Activated T-cell treated with anti-CD3 and anti-CD28 coated beads, Interleukin-2, amount 50 U/mL, for 24 hours (primary cell): ENCODE measurements at regions not wholly inside any gene's neighbourhood (a gene's known extent, or its start where the extent isn't known, plus 50 kb on each side); places are given as distances from the start of the nearest gene placed in this dataset.
"Not testable (repeated sequence)": the region's sequence is repeated elsewhere in the genome, so short reads cannot be mapped to it uniquely, and the experiment has no call there.

Experiments used
- DNase-seq: peaks from one replicate; pipeline ENCODE4 v3.0.0-alpha.2; 2020
- H3K27ac Mint-ChIP-seq: 2 replicates; pipeline ENCODE4 v1.8.0; 2020; ENCODE audit warnings: mild to moderate bottlenecking, mixed read lengths
- H3K27me3 Mint-ChIP-seq: 2 replicates; pipeline ENCODE4 v1.8.0; 2020; ENCODE audit warnings: mixed read lengths
- H3K36me3 Mint-ChIP-seq: 2 replicates; pipeline ENCODE4 v1.8.0; 2020; ENCODE audit warnings: low read depth, mixed read lengths
- H3K4me1 Mint-ChIP-seq: 2 replicates; pipeline ENCODE4 v1.8.0; 2020; ENCODE audit warnings: low read depth, mixed read lengths
- H3K4me3 Mint-ChIP-seq: 2 replicates; pipeline ENCODE4 v1.8.0; 2020; ENCODE audit warnings: mild to moderate bottlenecking, moderate library complexity, mixed read lengths
- H3K9me3 Mint-ChIP-seq: 2 replicates; pipeline ENCODE4 v1.8.0; 2020; ENCODE audit warnings: mixed read lengths

GRCh38 chr14:22106700-22107697 is 433.4 kb upstream of the OR4E1 start:
- Mint-ChIP-seq H3K4me3 (no peak overlapping the region), H3K4me1 (peaks cover 32% of the 10 kb centered on the region), H3K9me3 (no peaks in the 10 kb centered on the region), H3K36me3 (no peaks in the 10 kb centered on the region), H3K27me3 (no peaks in the 10 kb centered on the region), H3K27ac (peak overlapping the region; percentile 84)
- no peak for DNase-seq

GRCh38 chr14:22105624-22106006 is 432.0 kb upstream of the OR4E1 start:
- H3K27ac Mint-ChIP-seq = peak overlapping the region; percentile 79
- H3K9me3 Mint-ChIP-seq = no peaks in the 10 kb centered on the region
- H3K36me3 Mint-ChIP-seq = no peaks in the 10 kb centered on the region
- no peak for DNase-seq
- no peaks in the 10 kb centered on the region for H3K27me3 Mint-ChIP-seq
- peak overlapping the region; percentile 53 for H3K4me3 Mint-ChIP-seq
- peaks cover 31% of the 10 kb centered on the region for H3K4me1 Mint-ChIP-seq

- Mint-ChIP-seq H3K9me3 (no peaks in the 10 kb centered on the region), H3K27ac (peak overlapping the region; percentile 79), H3K4me1 (peaks cover 32% of the 10 kb centered on the region), H3K36me3 (no peaks in the 10 kb centered on the region), H3K4me3 (peak overlapping the region; percentile 53), H3K27me3 (no peaks in the 10 kb centered on the region)
- no peak for DNase-seq
Measured at GRCh38 chr14:22105006-22105623, 431.5 kb upstream of the OR4E1 start.

GRCh38 chr14:22100764-22101120 is 427.1 kb upstream of the OR4E1 start:
- not testable (repeated sequence) for DNase-seq, H3K9me3 Mint-ChIP-seq, H3K27me3 Mint-ChIP-seq, H3K27ac Mint-ChIP-seq, H3K36me3 Mint-ChIP-seq, H3K4me3 Mint-ChIP-seq
- H3K4me1 Mint-ChIP-seq = peaks cover 58% of the 10 kb centered on the region

- Mint-ChIP-seq H3K36me3 (no peaks in the 10 kb centered on the region), H3K9me3 (no peaks in the 10 kb centered on the region), H3K27me3 (no peaks in the 10 kb centered on the region), H3K4me3 (no peak overlapping the region), H3K27ac (peak overlapping the region; percentile 29), H3K4me1 (peaks cover 56% of the 10 kb centered on the region)
- DNase-seq = peak; percentile 52
Measured at GRCh38 chr14:22099942-22100763, 426.5 kb upstream of the OR4E1 start.

- no peaks in the 10 kb centered on the region for H3K9me3 Mint-ChIP-seq
- H3K27ac Mint-ChIP-seq = peak overlapping the region; percentile 85
- H3K4me1 Mint-ChIP-seq = peaks cover 60% of the 10 kb centered on the region
- no peaks in the 10 kb centered on the region for H3K27me3 Mint-ChIP-seq
- no peak overlapping the region for H3K4me3 Mint-ChIP-seq
- DNase-seq = no peak
- no peaks in the 10 kb centered on the region for H3K36me3 Mint-ChIP-seq
Measured at GRCh38 chr14:22098435-22098834, 424.8 kb upstream of the OR4E1 start.

GRCh38 chr14:22097586-22098292 is 424.1 kb upstream of the OR4E1 start:
- no peaks in the 10 kb centered on the region for H3K27me3 Mint-ChIP-seq
- no peaks in the 10 kb centered on the region for H3K36me3 Mint-ChIP-seq
- peak overlapping the region; percentile 41 for H3K4me3 Mint-ChIP-seq
- no peak for DNase-seq
- H3K4me1 Mint-ChIP-seq = peaks cover 63% of the 10 kb centered on the region
- no peaks in the 10 kb centered on the region for H3K9me3 Mint-ChIP-seq
- H3K27ac Mint-ChIP-seq = peak overlapping the region; percentile 85

- Mint-ChIP-seq H3K9me3 (no peaks in the 10 kb centered on the region), H3K4me3 (peak overlapping the region; percentile 72), H3K27me3 (no peaks in the 10 kb centered on the region), H3K4me1 (peaks cover 63% of the 10 kb centered on the region), H3K27ac (peak overlapping the region; percentile 90), H3K36me3 (no peaks in the 10 kb centered on the region)
- DNase-seq = no peak
Measured at GRCh38 chr14:22097072-22097471, 423.5 kb upstream of the OR4E1 start.

GRCh38 chr14:22096514-22096895 is 422.9 kb upstream of the OR4E1 start:
- Mint-ChIP-seq H3K4me1 (peaks cover 63% of the 10 kb centered on the region), H3K9me3 (no peaks in the 10 kb centered on the region), H3K4me3 (peak overlapping the region; percentile 72), H3K27ac (peak overlapping the region; percentile 90), H3K36me3 (no peaks in the 10 kb centered on the region), H3K27me3 (no peaks in the 10 kb centered on the region)
- DNase-seq = no peak

GRCh38 chr14:22095860-22096513 is 422.4 kb upstream of the OR4E1 start:
- Mint-ChIP-seq H3K4me1 (peaks cover 63% of the 10 kb centered on the region), H3K27me3 (no peaks in the 10 kb centered on the region), H3K9me3 (no peaks in the 10 kb centered on the region), H3K4me3 (peak overlapping the region; percentile 72), H3K27ac (peak overlapping the region; percentile 90), H3K36me3 (no peaks in the 10 kb centered on the region)
- no peak for DNase-seq

- no peak for DNase-seq
- Mint-ChIP-seq H3K9me3 (no peaks in the 10 kb centered on the region), H3K36me3 (no peaks in the 10 kb centered on the region), H3K4me1 (peaks cover 19% of the 10 kb centered on the region), H3K27ac (no peak overlapping the region), H3K4me3 (no peak overlapping the region), H3K27me3 (no peaks in the 10 kb centered on the region)
Measured at GRCh38 chr14:22089940-22090339, 416.3 kb upstream of the OR4E1 start.

- no peak overlapping the region for H3K27ac Mint-ChIP-seq
- peaks cover 23% of the 10 kb centered on the region for H3K4me1 Mint-ChIP-seq
- no peak overlapping the region for H3K4me3 Mint-ChIP-seq
- H3K36me3 Mint-ChIP-seq = no peaks in the 10 kb centered on the region
- no peaks in the 10 kb centered on the region for H3K27me3 Mint-ChIP-seq
- no peaks in the 10 kb centered on the region for H3K9me3 Mint-ChIP-seq
- DNase-seq = no peak
Measured at GRCh38 chr14:22088614-22089342, 415.2 kb upstream of the OR4E1 start.

- no peaks in the 10 kb centered on the region for H3K9me3 Mint-ChIP-seq
- peak overlapping the region; percentile 76 for H3K27ac Mint-ChIP-seq
- H3K36me3 Mint-ChIP-seq = no peaks in the 10 kb centered on the region
- H3K4me1 Mint-ChIP-seq = peaks cover 25% of the 10 kb centered on the region
- H3K27me3 Mint-ChIP-seq = no peaks in the 10 kb centered on the region
- DNase-seq = no peak
- peak overlapping the region; percentile 74 for H3K4me3 Mint-ChIP-seq
Measured at GRCh38 chr14:22086131-22086530, 412.5 kb upstream of the OR4E1 start.
